K562 (cell line): ENCODE measurements at regions not wholly inside any gene's neighbourhood (a gene's known extent, or its start where the extent isn't known, plus 50 kb on each side); places are given as distances from the start of the nearest gene placed in this dataset.

Source experiments
- ATAC-seq: fragments of 200-7000 bp; cut with Tn5 transposase; 3 replicates; pipeline ENCODE4 v1.9.1; 2020; ENCODE audit warnings: moderate library complexity
- BruUV-seq: library from RNA; stranded (reverse); fragments of 400-500 nt; replicated peaks from 2 replicates; lab custom pipeline; 2021; lab: Mats Ljungman, UMichigan
- CTCF ChIA-PET: fragments of 300-600 bp; formaldehyde crosslinking; extraction: SDS; loops from one replicate; lab custom pipeline; 2021; ENCODE audit warnings: low intra/inter-chr PET ratio; lab: Yijun Ruan, JAX
- POLR2A ChIA-PET: fragments of 300-600, 350-650 bp; sonication (Branson Sonifier 250); formaldehyde crosslinking; extraction: SDS; loops from one replicate; lab custom pipeline; 2021; ENCODE audit warnings: antibody characterized with exemption, inconsistent platforms; lab: Yijun Ruan, JAX
- DNase-seq, 4 experiments: peaks; one replicate each; pipeline versions ENCODE4 v3.0.0 to v3.0.0-alpha.2; 2011 to 2018; ENCODE audit warnings: low spot score in 3 of 4, mixed read lengths in 3 of 4; ENCODE audit errors: extremely low read depth in 1 of 4
- FAIRE-seq: peaks from 2 replicates; lab custom pipeline; 2011; peaks lifted over from hg19 to GRCh38; lab: Jason Lieb, UNC
- H2AFZ ChIP-seq: 2 replicates; pipeline ENCODE4 v1.6.0; 2011; ENCODE audit warnings: low read depth, low read length, control low read depth, inconsistent platforms
- H3K27ac ChIP-seq: fragments of 200-600 bp; 3 replicates; pipeline ENCODE4 v1.8.0; 2011; ENCODE audit warnings: low read depth, mild to moderate bottlenecking, control low read depth, inconsistent platforms, low read length, moderate library complexity, mixed read lengths; ENCODE audit errors: extremely low read depth
- H3K27me3 ChIP-seq, 2 experiments: fragments of 300-600 bp in 1 of 2; 2 replicates in 1 of 2; 3 replicates in 1 of 2; pipeline versions ENCODE4 v1.6.0 to v1.8.0; 2011; ENCODE audit warnings: inconsistent platforms in 2 of 2, low read length in 2 of 2, mild to moderate bottlenecking in 1 of 2, mixed read lengths in 1 of 2, moderate library complexity in 1 of 2; ENCODE audit not compliant: control insufficient read depth in 2 of 2, insufficient read depth in 2 of 2
- H3K36me3 ChIP-seq: fragments of 300-600 bp; 3 replicates; pipeline ENCODE4 v1.8.0; 2011; ENCODE audit warnings: mild to moderate bottlenecking, low read length, inconsistent platforms; ENCODE audit not compliant: control insufficient read depth, insufficient read depth
- H3K4me1 ChIP-seq, 2 experiments: fragments of 200-600 bp in 1 of 2; replicated peaks in 1 of 2; 2 replicates in 1 of 2; 3 replicates in 1 of 2; pipeline versions ENCODE4 v1.5.1 to v1.8.0; 2011; ENCODE audit warnings: inconsistent platforms in 2 of 2, low read length in 2 of 2, mild to moderate bottlenecking in 1 of 2, mixed read lengths in 1 of 2, moderate library complexity in 1 of 2; ENCODE audit not compliant: control insufficient read depth in 2 of 2, insufficient read depth in 2 of 2
- H3K4me2 ChIP-seq: 2 replicates; pipeline ENCODE4 v1.6.1; 2011; ENCODE audit warnings: low read length, control low read depth, inconsistent platforms, mixed read lengths; ENCODE audit not compliant: insufficient read depth
- H3K4me3 ChIP-seq: fragments of 200-600 bp; sonication (generic), shearing (Covaris generic); 2 replicates; pipeline ENCODE4 v1.5.1; 2016; ENCODE audit warnings: control low read depth, inconsistent platforms
- H3K79me2 ChIP-seq: fragments of 200-600 bp; 3 replicates; pipeline ENCODE4 v1.8.0; 2011; ENCODE audit warnings: low read length, inconsistent platforms; ENCODE audit not compliant: control insufficient read depth, insufficient read depth
- H3K9ac ChIP-seq, 2 experiments: 2 replicates each; pipeline versions ENCODE4 v1.6.0 to v1.6.1; 2011; ENCODE audit warnings: low read depth in 2 of 2, low read length in 2 of 2, control low read depth in 1 of 2, inconsistent platforms in 1 of 2, mild to moderate bottlenecking in 1 of 2, mixed read lengths in 1 of 2; ENCODE audit not compliant: insufficient read depth in 1 of 2
- H3K9me1 ChIP-seq: one replicate; pipeline ENCODE4 v1.6.0; 2011; ENCODE audit warnings: inconsistent platforms, mild to moderate bottlenecking, low read length, moderate library complexity; ENCODE audit not compliant: control insufficient read depth, insufficient read depth
- H3K9me3 ChIP-seq: replicated peaks from 2 replicates; pipeline ENCODE4 v1.5.1; 2011; ENCODE audit warnings: low read depth, low read length, inconsistent platforms; ENCODE audit not compliant: control insufficient read depth, insufficient read depth
- H4K20me1 ChIP-seq: replicated peaks from 2 replicates; pipeline ENCODE4 v1.6.1; 2011; ENCODE audit warnings: low read length, inconsistent platforms, mixed read lengths; ENCODE audit not compliant: control insufficient read depth, insufficient read depth
- C11orf30 ChIP-seq: fragments of 450-650 bp; IDR thresholded peaks from 2 replicates; pipeline ENCODE4 v1.6.1; 2016; ENCODE audit warnings: low read depth, mild to moderate bottlenecking
- ZNF121 ChIP-seq: sonication (generic); formaldehyde crosslinking; conservative IDR thresholded peaks from 2 replicates; pipeline ENCODE4 v1.8.0; 2022; ENCODE audit warnings: missing genetic modification reagents
- whole genome bisulfite sequencing: fragments of 100-300 bp; shearing (Covaris generic); methylation state at CpG from one replicate; pipeline ENCODE4 v1.1.6; 2016; ENCODE audit warnings: low coverage, mixed read lengths; ENCODE audit not compliant: insufficient coverage; ENCODE audit errors: missing lambda C conversion rate; 5-methylcytosine and 5-hydroxymethylcytosine counted together
- in situ Hi-C: fragments of 300-500 bp; cut with MboI; formaldehyde crosslinking; loops from 4 replicates; pipeline ENCODE4 v1.15.0; 2018; ENCODE audit warnings: inconsistent platforms, mixed read lengths
- intact Hi-C: fragments of 100-400 bp; cut with micrococcal nuclease; formaldehyde crosslinking; loops from 2 replicates; pipeline ENCODE4 v1.14.2; 2022
- TF ChIP-seq, protein P1 (sequence below), 2 experiments: fragments of 450-650 bp in 1 of 2; sonication (generic) in 1 of 2; formaldehyde crosslinking in 1 of 2; IDR thresholded peaks; 2 replicates each; pipeline versions ENCODE4 v1.7.1 to v1.9.0; 2016 to 2022; ENCODE audit warnings: inconsistent platforms in 1 of 2, mild to moderate bottlenecking in 1 of 2, missing genetic modification reagents in 1 of 2

DNA sequence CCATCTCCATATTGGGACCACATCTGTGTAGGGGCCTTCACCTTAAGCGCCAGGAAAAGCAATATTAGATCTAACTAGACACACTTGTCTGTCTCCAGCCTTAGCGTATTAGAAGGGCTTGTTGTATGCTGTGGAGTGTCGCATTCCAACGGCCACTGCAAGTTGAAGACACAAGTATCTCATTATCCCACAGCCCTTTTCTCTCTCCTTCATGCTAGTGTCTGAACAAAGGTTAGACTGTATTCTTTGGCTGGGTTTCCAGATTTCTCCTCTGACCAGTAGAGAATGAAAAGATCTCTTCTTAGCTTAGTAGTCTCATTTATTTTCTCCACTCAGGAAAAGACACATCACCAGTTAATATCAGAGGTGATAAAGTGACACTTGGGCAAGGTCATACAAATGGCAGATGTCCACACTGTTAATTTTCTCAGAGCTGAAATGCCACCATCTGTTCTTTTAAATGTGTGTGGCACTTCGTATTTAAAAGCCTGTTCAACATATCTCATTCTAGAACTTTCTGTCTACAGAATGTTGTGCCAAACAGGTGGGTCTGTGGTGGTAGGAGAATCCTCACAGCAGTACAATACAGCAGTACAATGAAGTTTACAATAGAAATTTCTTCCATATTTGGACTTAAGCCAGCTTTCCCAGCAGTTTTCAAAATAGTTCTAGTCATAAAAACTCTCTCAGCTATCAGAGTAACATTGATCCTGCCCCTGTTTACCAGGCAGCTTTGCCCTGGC lies 94.0 kb upstream of the ITGA6 start:
- peaks cover 5 to 10% of the 10 kb centered on the region in 2 experiments; a peak in 2 of 5 replicates for H3K27me3 ChIP-seq
- TF ChIP-seq C11orf30 (no peak), ZNF121 (CRISPR knock-in tag) (no peak)
- TF ChIP-seq, protein P1, sequence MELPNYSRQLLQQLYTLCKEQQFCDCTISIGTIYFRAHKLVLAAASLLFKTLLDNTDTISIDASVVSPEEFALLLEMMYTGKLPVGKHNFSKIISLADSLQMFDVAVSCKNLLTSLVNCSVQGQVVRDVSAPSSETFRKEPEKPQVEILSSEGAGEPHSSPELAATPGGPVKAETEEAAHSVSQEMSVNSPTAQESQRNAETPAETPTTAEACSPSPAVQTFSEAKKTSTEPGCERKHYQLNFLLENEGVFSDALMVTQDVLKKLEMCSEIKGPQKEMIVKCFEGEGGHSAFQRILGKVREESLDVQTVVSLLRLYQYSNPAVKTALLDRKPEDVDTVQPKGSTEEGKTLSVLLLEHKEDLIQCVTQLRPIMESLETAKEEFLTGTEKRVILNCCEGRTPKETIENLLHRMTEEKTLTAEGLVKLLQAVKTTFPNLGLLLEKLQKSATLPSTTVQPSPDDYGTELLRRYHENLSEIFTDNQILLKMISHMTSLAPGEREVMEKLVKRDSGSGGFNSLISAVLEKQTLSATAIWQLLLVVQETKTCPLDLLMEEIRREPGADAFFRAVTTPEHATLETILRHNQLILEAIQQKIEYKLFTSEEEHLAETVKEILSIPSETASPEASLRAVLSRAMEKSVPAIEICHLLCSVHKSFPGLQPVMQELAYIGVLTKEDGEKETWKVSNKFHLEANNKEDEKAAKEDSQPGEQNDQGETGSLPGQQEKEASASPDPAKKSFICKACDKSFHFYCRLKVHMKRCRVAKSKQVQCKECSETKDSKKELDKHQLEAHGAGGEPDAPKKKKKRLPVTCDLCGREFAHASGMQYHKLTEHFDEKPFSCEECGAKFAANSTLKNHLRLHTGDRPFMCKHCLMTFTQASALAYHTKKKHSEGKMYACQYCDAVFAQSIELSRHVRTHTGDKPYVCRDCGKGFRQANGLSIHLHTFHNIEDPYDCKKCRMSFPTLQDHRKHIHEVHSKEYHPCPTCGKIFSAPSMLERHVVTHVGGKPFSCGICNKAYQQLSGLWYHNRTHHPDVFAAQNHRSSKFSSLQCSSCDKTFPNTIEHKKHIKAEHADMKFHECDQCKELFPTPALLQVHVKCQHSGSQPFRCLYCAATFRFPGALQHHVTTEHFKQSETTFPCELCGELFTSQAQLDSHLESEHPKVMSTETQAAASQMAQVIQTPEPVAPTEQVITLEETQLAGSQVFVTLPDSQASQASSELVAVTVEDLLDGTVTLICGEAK (IDR thresholded peaks at IDR 0.05), result no peak
- TF ChIP-seq, protein P1 (CRISPR knock-in tag; IDR thresholded peaks at IDR 0.05), result no peak
- under 1% methylated on average over 5 of the region's 5 CpGs for WGBS
- no peaks in the 10 kb centered on the region for H3K36me3 ChIP-seq
- H3K4me2 ChIP-seq, result no peak overlapping the region
- DNase-seq, result no peak
- BruUV-seq, result no TSS peak
- ChIA-PET POLR2A (interaction anchor here (0.7 kb wide), 1 partner anchor 574 kb away, joined by 3 read pairs; no protein-coding TSS in a partner anchor), CTCF (no interaction called here)
- H2AFZ ChIP-seq, result no peak overlapping the region
- no peaks in the 10 kb centered on the region for H3K9me1 ChIP-seq
- in situ Hi-C loops, result no loop called here
- intact Hi-C loops, result no loop called here
- H3K9me3 ChIP-seq, result no peaks in the 10 kb centered on the region
- H4K20me1 ChIP-seq, result no peaks in the 10 kb centered on the region
- FAIRE-seq, result no peak
- H3K79me2 ChIP-seq, result no peaks in the 10 kb centered on the region
- no peaks in the 10 kb centered on the region for H3K4me1 ChIP-seq
- H3K4me3 ChIP-seq, result no peak overlapping the region
- H3K27ac ChIP-seq, result no peak overlapping the region
- no peak for ATAC-seq
- no peak overlapping the region for H3K9ac ChIP-seq
